ENCODE measurements at regions not wholly inside any gene's neighbourhood (a gene's known extent, or its start where the extent isn't known, plus 50 kb on each side); places are given as distances from the start of the nearest gene placed in this dataset.

GRCh38 chr2:146323564-146323963 lies 1521.3 kb upstream of the ACVR2A start:
- no peak for DNase-seq (ENCODE audit: low read depth)
- TF ChIP-seq, protein P1, sequence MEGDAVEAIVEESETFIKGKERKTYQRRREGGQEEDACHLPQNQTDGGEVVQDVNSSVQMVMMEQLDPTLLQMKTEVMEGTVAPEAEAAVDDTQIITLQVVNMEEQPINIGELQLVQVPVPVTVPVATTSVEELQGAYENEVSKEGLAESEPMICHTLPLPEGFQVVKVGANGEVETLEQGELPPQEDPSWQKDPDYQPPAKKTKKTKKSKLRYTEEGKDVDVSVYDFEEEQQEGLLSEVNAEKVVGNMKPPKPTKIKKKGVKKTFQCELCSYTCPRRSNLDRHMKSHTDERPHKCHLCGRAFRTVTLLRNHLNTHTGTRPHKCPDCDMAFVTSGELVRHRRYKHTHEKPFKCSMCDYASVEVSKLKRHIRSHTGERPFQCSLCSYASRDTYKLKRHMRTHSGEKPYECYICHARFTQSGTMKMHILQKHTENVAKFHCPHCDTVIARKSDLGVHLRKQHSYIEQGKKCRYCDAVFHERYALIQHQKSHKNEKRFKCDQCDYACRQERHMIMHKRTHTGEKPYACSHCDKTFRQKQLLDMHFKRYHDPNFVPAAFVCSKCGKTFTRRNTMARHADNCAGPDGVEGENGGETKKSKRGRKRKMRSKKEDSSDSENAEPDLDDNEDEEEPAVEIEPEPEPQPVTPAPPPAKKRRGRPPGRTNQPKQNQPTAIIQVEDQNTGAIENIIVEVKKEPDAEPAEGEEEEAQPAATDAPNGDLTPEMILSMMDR (IDR thresholded peaks at IDR 0.05; ENCODE audit: low read depth, low read length, missing control alignments) = no peak
- H3K4me3 ChIP-seq (ENCODE audit: low read depth, low read length) = no peak overlapping the region

DNA sequence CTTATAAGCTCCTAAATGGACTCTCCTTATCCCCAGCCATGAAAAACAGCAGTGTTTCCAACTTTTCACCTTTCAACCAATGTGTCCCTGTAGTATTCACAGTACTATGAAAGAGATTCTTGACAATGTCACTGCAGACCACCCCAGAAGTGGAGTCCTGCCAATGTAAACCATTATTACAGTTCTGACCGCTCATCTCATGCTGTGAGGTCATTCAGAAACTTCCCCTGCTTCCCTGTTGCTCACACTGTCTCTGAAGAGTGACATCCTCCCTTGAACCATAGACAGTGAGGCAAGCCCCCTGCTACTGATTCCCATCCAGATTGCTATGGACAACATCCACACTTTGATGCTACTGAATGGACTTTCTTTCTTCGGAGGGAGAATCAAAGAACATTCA lies 1523.7 kb upstream of the ACVR2A start:
- TF ChIP-seq, protein P1 (IDR thresholded peaks at IDR 0.05; ENCODE audit: low read depth, low read length, missing control alignments) = no peak
- DNase-seq (ENCODE audit: low read depth) = no peak
- H3K4me3 ChIP-seq (ENCODE audit: low read depth, low read length) = no peak overlapping the region

DNA sequence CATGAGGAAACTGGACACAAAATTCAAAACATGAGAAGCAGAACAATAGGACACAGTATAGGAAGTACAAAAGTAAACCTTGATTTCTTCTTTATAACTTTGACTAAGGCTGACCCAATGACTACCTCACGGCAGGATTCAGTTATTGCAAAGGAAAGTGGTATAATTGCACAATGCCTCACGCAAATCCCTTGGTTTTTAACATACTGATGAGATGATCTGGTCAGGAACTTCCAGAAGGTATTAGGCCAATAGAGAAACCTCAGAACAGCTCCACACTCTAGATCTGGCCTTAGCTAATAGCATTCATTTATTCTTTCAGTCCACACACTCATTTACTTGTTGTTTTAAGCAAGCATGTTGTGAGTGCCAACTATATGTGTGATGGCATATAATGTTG lies 1526.9 kb upstream of the ACVR2A start:
- TF ChIP-seq, protein P1 (IDR thresholded peaks at IDR 0.05; ENCODE audit: low read depth, low read length, missing control alignments) = no peak
- H3K4me3 ChIP-seq (ENCODE audit: low read depth, low read length) = no peak overlapping the region
- no peak for DNase-seq (ENCODE audit: low read depth)

DNA sequence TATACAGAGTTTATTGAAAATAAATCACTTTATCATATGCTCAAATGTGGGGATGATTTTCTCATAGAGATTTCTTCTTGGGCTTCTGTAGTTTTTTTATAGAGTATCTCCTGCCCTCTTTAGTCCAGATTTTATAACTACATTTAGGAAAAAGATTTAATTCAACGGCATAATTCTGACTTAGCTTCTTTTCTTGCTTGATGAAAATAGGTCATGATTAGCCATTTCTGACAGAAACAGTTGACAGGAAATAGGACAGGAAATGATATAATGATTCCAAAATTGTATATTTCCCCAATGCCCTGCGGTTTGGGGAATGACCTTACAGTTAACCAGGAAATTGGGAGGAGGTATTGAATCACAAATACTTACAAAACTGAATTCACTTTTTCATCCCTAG lies 1531.9 kb upstream of the ACVR2A start:
- DNase-seq (ENCODE audit: low read depth) = no peak
- TF ChIP-seq, protein P1 (IDR thresholded peaks at IDR 0.05; ENCODE audit: low read depth, low read length, missing control alignments) = no peak
- no peak overlapping the region for H3K4me3 ChIP-seq (ENCODE audit: low read depth, low read length)

GRCh38 chr2:146305164-146305563 lies 1539.7 kb upstream of the ACVR2A start:
- H3K4me3 ChIP-seq (ENCODE audit: low read depth, low read length) = no peak overlapping the region
- TF ChIP-seq, protein P1 (IDR thresholded peaks at IDR 0.05; ENCODE audit: low read depth, low read length, missing control alignments) = no peak
- DNase-seq (ENCODE audit: low read depth) = no peak

- TF ChIP-seq, protein P1 (IDR thresholded peaks at IDR 0.05; ENCODE audit: low read depth, low read length, missing control alignments) = no peak
- no peak overlapping the region for H3K4me3 ChIP-seq (ENCODE audit: low read depth, low read length)
Observed at GRCh38 chr2:146301287-146301686, 1543.5 kb upstream of the ACVR2A start.

DNA sequence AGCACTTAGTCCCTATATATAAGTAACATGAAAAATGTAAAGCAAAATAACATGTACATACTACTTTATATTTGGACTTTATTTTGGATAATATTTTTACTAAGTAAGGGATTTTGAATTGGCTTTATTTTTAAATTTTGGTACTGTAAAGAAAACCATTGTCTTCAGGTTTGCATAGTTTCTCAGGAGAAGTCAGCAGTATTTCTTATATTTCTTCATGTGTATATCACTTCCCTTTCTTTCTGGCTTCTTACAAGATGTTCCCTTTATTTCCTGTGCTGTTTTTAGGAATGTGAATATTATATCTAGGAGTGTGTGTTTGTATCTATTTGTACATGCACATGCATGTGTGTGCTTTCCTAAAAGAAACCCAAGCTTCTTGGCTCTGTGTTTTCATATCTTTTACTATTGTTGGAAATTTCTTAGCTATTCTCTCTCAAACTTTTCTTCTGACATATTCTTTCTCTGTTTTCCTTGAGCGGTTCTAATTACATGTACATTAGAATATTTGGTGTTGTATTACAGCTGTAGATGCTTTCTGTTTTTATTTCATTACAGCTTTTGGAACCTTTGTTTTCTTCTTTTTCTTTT lies 1549.7 kb upstream of the ACVR2A start:
- no peak overlapping the region for H3K4me3 ChIP-seq (ENCODE audit: low read depth, low read length)
- TF ChIP-seq, protein P1 (IDR thresholded peaks at IDR 0.05; ENCODE audit: low read depth, low read length, missing control alignments) = no peak
- no peak for DNase-seq (ENCODE audit: low read depth)

More at GRCh38 chr2:146301287-146301686, 1543.5 kb upstream of the ACVR2A start:
- no peak for DNase-seq (ENCODE audit: low read depth)

Data from GM12864 (cell line).